HG03064 (cell line): ENCODE measurements at regions not wholly inside any gene's neighbourhood (a gene's known extent, or its start where the extent isn't known, plus 50 kb on each side); places are given as distances from the start of the nearest gene placed in this dataset.

Experiments
- ATAC-seq: cut with Tn5 transposase; IDR thresholded peaks from one replicate; pipeline ENCODE4 v1.9.1; 2021; ENCODE audit warnings: low read depth; ENCODE audit not compliant: unreplicated experiment

DNA sequence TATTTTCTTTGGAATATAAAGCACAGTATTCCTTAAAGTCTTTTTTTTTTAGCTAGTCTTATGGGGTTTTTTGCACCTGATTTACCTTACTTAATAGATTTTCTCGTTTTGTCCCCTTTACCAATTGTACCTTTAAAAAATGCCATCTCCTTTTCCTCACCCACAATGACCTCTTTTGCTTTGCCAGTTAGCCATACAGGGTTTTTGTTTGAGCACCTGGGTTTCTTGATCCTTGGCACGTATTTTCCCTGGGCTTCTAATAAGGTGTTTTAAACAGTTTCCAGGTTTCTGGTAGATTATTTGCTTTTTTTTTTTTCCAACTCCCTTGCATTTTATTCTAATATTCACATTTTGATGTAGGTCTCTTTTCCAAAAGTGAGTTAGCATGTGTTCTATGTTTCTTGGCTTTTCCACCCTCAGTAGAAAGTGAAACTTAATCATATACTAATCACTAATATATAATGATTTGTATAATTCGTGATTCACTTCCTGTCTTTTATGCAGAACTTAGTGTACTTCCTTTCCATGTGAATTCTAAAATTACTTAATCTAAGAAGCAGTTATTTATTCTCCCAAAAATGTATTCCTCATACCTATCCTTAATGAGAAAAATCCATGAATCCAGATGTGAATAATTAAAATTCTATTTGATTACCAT, 673.9 kb upstream of the RGMB start:
- no peak for ATAC-seq

DNA sequence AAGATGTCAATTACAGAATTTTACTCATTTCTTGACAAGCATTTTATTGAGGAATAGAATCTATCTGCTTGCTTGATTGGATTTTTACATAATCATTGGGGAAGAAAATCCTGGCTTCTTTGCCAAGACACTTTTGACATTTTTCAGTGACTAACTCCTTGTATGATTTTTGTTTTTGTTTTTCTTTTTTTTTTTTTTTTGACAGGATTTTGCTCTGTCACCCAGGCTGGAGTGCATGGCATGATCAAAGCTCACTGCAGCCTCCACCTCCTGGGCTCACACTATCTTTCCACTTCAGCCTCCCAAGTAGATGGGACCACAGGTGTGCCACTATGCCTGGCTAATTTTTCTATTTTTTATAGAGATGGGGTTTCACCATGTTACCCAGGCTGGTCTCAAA, 672.3 kb upstream of the RGMB start:
- ATAC-seq: no peak

DNA sequence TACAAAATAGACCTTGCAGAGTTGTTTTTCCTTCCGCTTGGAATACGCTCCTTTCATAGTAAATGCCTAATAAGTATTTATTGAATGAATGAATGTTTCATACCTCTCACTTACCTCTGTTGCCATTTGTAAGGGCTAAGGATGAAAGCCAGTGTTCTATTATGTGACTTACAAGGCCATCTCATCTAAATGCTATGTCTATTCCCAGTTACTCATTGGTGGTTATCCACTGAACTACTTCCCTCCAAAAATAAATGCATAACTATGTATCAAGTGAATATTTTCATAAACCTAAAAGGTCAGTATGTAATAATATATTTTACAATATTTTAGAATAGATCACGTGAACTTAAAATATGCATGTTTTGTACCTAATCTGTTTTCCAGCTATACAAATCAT, 670.5 kb upstream of the RGMB start:
- no peak for ATAC-seq

DNA sequence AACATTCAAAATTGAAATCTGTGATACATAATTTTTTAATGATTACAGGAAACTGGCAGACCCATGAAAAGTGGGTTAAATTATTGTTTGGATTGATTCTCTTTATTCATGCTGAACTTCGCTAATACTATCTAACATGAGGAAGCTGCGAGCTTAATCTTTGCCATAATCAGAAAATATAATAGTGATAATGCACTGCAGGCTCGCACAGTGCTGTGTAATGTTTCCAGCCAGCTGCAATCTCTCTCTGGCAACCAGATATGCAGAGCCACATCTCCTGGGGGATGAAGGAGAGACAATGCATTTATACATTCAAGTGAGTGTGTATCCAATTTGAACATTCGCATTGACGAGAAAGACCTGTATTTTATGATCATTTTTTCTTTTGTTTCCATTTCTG, 669.7 kb upstream of the RGMB start:
- no peak for ATAC-seq

DNA sequence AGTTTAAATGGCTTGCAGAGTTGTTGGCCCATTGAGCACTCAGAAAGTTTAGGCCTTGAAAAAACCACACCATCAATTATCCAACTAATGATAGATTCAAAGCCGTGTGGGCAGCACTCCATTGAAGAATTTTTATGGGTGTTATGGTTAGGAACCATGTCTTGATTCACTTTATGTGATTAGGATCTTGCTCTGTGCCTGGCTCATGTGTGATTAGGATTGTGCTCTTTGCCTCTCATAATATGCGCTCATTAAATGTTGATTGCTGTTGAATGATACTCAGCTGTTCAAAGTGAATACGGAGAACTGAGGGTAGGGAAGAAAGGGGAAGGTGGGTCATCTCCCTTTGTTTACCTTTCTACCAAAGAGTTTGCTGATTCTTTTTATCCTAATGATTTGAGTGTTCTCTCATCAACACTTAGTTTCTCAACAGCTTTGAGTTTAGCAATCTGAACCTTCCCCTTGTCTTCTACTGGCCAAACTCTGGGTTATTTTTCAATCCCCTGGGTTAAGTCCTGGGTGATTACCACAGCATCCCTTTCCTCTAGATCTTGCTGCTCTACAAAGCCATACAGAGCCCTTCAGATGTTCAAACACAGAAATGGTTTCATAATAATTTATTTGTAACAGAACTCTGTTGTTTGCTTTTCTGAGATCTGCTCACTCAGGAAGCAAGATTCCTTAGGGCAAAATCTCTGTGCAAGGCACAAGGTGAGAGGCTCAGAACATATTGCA, 668.8 kb upstream of the RGMB start:
- no peak for ATAC-seq

DNA sequence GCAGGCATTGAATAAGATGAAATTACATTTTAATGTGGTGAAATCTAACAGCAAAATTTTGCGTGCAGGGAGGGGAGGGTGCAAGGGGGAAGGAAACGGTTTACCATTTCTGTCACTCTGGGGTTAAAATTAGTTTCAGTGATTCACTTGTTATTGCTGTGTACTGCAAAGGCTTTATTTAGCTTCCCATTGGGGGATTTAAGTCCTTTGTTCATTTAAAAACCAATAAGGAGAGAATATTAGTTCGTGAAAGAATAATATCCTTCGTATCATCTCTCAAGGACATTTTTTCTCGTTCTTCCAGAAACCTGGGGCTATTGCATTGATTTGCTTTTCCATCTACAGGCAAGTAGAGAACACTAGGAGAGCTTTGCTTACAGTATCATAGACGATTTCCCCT, 667.8 kb upstream of the RGMB start:
- no peak for ATAC-seq

DNA sequence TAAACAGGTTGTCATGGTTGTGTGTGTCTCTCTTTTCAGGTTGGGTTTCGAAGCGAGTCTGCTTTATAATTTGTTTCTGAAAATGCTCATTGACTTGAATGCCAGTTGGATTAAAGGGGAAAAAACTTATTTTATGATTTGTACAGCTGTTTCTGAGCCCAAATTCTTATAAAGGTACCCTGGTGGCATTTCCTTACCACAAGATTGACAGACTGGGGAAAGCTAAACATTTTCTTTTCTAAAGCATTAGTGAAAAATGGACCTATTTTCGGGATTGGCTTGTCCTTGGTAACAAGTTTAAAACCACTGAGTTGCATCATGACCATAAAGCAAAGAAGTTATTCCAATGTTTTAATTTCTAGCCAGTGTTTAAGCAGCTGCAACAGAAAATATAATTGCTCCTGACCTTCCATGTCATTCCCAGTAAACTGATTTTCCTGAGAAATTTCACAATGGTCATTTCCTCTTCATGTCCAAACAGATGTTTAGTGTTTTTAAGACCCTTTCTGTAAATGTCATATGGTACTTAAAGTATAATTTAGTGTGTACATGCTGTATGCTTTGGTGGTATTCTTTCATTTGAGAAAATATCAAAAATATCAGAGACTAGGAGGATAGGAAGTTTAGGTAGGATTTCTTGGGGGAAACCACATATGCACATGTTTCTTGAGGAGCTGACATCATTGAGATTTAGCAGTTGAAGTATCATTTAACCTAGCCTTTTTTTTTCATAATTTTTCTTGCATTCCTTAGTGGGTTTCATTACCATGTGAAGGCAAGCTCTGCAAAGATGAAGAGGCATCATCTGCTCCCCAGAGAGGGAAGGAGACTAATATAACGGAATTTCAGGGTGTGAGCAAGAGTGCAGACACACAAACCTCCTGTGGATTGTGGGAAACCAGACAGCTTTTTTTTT, 667.1 kb upstream of the RGMB start:
- no peak for ATAC-seq

DNA sequence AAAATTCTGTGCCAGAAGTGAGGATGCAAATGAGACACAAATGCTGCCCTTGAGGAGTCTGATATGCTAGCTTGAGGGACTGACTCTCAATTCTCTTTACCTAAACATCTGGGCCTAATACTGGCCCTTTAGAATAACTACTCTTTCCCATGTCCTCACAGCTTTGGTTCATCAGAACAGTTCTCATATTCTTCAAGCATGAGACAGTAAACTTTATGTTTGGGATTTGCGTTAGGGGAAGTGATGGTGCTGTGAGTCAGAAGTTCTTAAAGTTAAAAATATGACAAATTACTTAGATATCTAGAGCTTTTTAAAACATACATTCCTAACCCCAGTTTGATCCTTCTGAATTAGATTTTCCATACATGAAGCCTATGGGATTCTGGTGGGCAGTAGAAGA, 665.0 kb upstream of the RGMB start:
- ATAC-seq: no peak

DNA sequence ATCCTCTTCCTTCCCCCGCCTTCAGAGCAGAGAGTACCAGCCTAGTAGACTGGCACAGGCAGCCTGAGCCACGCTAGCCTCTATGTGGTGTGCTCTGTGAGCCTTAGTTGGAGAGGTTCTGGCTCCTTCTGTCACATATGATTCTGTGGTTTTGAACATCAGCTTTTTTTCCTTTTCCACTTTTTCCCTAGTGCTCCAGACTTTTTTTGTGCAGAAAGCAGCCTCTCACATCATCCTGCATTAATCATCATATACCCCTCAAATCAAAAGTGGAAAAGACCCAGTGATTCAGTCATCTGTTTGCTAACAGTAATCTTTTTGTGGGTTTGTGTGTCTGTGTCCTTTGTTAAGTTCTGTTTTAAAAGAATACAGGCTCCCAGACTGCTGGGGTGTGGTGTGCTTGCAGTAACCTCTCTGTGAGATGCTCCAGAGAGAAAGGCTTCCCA, 663.9 kb upstream of the RGMB start:
- no peak for ATAC-seq

DNA sequence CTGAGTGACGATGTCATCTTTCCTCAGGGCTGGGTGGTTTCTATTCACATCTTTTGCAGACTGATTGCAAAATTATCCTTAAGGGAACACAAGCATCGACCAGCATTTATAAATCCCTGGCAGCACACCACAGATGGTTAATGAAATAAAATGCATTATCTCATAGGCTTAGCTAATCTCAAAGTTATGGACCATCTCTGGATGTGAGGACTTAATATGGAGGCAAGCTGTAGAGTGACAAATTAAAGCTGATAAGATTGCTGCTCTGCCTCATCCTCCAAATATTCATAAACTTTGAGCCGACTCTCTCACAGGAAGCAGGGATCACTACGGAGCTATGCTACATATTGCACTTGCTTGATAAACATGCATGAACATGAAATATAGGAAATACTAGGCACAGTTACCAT, 663.2 kb upstream of the RGMB start:
- ATAC-seq: no peak

DNA sequence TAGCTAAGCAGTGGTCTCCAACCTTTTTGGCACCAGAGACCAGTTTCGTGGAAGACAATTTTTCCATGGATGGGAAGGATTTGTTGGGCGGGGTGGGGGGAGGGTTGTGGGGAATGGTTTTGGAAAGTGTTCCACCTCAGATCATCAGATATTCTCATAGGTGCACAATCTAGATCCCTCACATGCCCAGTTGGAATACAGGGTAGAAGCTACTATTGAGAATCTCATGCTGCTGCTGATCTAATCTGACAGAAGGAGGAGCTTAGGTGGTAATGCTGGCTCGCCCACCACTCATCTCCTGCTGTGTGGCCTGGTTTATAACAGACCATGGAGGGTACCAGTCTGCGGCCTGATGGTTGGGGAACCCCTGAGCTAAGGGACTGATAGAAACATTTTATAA, 662.7 kb upstream of the RGMB start:
- no peak for ATAC-seq

DNA sequence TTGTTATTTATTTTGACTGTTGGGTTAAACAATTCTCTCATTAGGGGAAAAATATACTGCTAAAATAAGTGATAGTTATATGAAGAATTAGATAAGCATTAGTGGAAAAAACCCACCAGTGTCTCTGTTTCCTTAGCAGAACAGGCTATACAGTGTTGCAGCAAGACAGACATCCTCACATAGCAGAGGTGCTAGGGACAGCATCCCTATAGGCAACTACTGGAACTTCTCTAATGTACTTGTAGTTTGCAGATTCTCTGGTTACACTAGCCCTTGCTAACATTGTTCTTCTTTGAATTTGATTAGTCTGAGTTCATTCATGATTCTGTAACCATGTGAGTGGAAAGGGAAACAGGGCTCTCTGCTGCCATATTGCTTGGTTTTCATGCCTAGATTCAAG, 661.8 kb upstream of the RGMB start:
- no peak for ATAC-seq

DNA sequence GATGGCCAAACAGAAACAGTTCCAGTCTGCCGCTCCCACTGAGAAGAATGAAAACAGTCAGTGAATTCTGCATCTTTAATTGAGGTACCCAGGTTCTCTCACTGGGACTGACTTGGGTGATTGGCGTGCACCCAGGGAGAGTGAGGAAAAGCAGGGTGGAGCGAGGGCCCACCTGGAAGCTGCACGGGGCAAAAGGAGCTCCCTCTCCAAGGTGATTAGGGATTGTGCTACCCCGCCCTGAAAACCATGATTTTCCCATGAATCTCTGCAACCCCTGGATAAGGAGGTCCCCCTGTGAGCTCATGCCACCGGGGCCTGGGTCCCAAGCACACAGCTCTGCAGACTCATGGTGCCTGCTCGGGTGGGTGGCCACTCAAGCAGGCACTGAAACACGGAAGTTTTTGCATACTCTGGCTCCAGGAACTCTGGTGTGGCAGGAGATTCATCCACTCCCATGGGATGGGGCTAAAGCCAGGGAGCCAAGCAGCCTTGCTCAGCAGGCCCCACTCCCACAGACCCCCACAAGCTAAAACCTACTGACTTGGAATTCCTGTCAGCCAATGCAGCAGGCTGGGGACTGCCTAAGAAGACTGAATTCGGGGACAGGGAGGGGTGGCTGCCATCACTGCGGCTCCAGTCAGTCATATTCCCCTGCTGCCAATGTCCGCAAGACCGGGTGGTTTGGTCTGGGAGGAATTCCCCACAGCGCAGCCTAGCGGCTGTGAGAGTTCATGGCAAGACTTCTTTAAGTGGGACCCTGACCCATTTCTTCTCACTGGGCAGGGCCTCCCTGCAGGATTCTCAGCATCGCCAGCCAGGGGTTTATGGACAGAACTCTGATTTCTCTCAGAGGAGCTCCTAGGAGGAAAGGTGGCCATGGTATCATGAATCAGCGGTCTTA, 652.2 kb upstream of the RGMB start:
- no peak for ATAC-seq

DNA sequence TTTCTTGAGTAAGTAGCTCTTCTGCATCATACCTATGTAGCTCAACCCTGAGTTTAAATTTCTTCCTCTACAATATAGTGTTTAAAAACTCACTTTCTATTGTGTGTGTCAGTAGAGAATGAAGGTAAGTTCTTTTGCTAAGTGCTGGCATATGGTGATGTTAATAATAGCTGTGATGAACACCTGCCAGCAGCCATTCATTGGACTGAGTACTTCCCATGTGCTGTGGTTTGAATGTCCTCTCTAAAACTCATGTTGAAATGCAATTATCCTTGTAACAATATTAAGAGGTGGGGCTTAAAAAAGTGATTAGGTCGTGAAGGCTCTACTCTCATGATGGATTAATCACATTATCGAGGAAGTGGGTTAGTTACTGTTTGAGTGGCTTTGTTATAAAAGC, 645.2 kb upstream of the RGMB start:
- ATAC-seq: no peak

DNA sequence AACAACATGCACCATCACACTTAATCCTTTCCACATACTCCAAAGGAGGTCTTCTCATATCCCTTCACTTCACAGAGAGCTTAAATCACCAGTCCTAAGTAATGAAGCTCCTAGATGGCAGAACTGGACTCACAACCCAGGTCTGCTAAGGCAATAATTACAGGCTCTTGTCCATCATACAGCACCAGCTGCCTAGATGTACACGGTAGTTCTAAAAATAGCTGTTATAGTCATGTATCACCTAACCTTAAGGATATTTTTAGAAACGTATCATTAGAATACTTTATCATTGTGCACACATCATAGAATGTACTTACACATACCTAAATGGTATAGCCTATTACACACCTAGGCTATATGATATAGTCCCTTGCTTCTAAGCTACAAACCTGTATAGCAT, 644.6 kb upstream of the RGMB start:
- ATAC-seq: no peak

DNA sequence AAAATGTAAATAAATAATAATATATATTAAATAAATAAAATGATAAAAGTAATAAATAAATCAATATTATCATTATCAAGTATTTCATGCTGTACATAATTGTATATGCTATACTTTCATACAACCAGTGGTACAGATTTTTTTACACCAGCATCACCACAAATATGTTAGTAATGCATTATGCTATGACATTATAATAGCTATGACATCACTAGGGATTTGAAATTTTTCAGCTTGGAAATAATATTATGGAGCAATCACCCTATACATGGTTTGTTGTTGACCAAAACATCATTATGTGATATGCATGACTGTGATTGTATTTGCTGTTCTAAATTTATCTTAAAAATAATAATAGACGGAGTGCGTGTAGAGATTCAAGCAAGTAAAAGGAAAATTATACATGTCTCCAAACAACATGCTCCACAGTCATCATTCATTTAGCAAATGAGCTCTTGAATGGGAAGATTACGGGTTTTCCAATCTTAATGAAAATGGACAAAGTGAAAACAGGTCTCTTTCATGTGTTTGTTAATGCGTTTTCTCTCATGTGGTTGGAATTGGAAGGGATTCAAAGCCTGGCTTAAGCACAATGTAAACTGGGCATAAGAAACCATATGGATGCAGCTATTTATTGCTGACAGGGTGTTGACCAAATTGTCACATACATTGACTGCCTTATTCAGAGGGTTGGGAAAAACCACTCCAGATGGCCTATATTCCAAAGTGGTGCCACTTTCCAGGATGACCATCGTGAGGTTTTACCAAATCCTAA, 643.0 kb upstream of the RGMB start:
- ATAC-seq: no peak

DNA sequence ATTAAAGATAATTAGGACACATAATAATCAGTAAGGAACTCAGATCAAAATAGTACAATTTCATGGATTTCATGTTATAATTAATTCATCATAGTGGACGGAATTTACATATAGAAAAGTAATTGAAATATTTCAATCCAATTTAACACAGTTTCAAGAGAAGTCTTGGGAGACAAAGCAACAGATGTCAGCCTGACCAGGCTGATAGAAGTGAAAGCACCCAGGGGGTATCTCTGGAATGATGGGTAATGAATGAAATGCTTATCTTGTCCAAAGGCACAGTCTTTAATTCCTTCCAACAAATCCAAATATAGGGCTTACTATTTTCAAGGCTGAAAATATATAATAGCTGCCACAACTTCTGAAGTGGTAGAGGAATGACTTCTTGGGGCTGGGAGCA, 629.3 kb upstream of the RGMB start:
- no peak for ATAC-seq

DNA sequence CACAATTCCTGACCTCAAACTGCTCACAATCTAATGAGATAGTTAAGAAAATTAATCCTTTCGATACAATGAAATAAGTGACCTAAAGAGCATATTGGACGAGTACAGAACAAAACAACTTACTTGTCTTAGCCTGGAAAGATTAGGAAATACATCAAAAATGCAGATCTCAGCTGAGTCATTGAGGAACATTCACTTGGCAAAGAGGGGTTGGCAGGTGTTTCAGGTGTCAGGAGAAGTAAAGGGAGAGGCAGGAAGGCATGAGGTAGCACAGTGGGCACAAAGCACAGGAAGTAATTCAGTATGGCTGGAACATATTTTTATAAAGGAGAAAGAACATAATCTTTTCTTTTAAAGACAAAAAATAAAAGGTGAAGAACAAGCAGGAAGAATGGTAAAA, 628.8 kb upstream of the RGMB start:
- ATAC-seq: no peak

DNA sequence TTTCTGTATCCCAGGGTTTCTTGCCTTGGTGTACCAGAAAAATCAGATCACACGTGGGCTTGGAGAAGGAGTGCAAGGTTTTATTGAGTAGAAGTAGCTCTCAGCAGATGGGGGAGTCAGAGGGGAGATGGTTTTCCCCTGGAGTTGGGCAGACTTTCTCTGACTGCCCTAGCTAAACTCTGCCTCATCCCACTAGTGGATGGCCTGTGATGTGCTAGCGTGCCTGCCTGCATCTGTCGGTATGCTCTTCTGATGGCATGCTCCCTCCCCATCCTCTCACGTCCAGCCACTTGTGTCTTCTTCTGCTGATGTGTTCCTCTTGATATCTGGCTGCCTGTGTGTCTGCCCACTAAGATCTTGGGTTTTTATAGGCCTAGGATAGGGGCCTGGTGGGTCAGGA, 616.1 kb upstream of the RGMB start:
- no peak for ATAC-seq

DNA sequence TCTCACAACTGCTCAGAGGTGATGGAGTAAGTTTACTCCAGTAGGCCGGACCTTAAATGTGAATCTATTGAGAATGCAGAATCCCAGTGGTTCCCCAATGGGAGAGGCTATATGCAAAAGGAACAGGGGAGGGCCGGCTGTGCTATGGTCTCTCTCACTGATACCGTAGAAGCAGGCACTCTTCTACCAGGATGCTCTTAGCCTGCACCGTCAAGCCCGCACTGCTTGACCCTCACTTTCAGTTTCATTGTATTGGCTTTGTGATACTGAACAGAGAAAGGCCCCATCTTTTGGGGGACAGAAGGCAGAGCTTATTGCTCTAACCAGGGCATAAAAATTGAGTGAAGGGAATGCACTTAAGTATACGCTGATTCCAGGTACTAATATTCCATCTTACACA, 615.0 kb upstream of the RGMB start:
- no peak for ATAC-seq
